Endodermal cell (in vitro differentiated cells): ENCODE measurements at regions not wholly inside any gene's neighbourhood (a gene's known extent, or its start where the extent isn't known, plus 50 kb on each side); places are given as distances from the start of the nearest gene placed in this dataset.
"Not testable (repeated sequence)": the region's sequence is repeated elsewhere in the genome, so short reads cannot be mapped to it uniquely, and the experiment has no call there.

ENCODE experiments used
- DNase-seq: peaks from one replicate; pipeline ENCODE4 v3.0.0-alpha.2; 2017
- H3K27ac ChIP-seq: 2 replicates; pipeline ENCODE4 v1.5.1; 2013; ENCODE audit warnings: mild to moderate bottlenecking, low read depth, low read length, moderate library complexity
- H3K27me3 ChIP-seq: 2 replicates; pipeline ENCODE4 v1.6.1; 2013; ENCODE audit warnings: mild to moderate bottlenecking, low read length, moderate library complexity; ENCODE audit not compliant: insufficient read depth, control insufficient read depth, poor library complexity, severe bottlenecking
- H3K36me3 ChIP-seq: 2 replicates; pipeline ENCODE4 v1.7.0; 2013; ENCODE audit warnings: mild to moderate bottlenecking, low read length, moderate library complexity; ENCODE audit not compliant: control insufficient read depth, insufficient read depth
- H3K4me1 ChIP-seq: one replicate; pipeline ENCODE4 v1.7.0; 2013; ENCODE audit warnings: low read length; ENCODE audit not compliant: control insufficient read depth, insufficient read depth
- H3K4me3 ChIP-seq: 2 replicates; pipeline ENCODE4 v1.5.1; 2013; ENCODE audit warnings: mild to moderate bottlenecking, low read length, moderate library complexity
- H3K9ac ChIP-seq: 2 replicates; pipeline ENCODE4 v1.6.1; 2013; ENCODE audit warnings: mild to moderate bottlenecking, low read length, moderate library complexity; ENCODE audit not compliant: poor library complexity, severe bottlenecking; ENCODE audit errors: extremely low read depth
- H3K9me3 ChIP-seq: 2 replicates; pipeline ENCODE4 v1.6.1; 2013; ENCODE audit warnings: mild to moderate bottlenecking, low read length, moderate library complexity; ENCODE audit not compliant: control insufficient read depth
- H3K27ac Mint-ChIP-seq: 2 replicates; pipeline ENCODE4 v1.8.0; 2020; ENCODE audit warnings: mixed read lengths
- H3K27me3 Mint-ChIP-seq: 2 replicates; pipeline ENCODE4 v1.8.0; 2021; ENCODE audit warnings: mild to moderate bottlenecking, mixed read lengths; ENCODE audit not compliant: insufficient read depth
- H3K36me3 Mint-ChIP-seq: 2 replicates; pipeline ENCODE4 v1.8.0; 2020; ENCODE audit warnings: low read depth, mixed read lengths
- H3K4me1 Mint-ChIP-seq: 2 replicates; pipeline ENCODE4 v1.8.0; 2020; ENCODE audit warnings: mixed read lengths
- H3K4me3 Mint-ChIP-seq: 2 replicates; pipeline ENCODE4 v1.8.0; 2020; ENCODE audit warnings: mild to moderate bottlenecking, moderate library complexity, mixed read lengths
- H3K9me3 Mint-ChIP-seq: 2 replicates; pipeline ENCODE4 v1.8.0; 2020; ENCODE audit warnings: mild to moderate bottlenecking, mixed read lengths
- WGBS, 2 experiments: methylation state at CpG; one replicate each; pipeline versions ENCODE4 v1.1.5 to v1.1.7; 2013; ENCODE audit warnings: missing lambda C conversion rate in 2 of 2, mixed read lengths in 1 of 2; ENCODE audit not compliant: insufficient coverage in 1 of 2, insufficient read length in 1 of 2; 5-methylcytosine and 5-hydroxymethylcytosine counted together
- TF ChIP-seq, protein P1 (sequence below): fragments of 200-600 bp; sonication (generic); conservative IDR thresholded peaks from 2 replicates; pipeline ENCODE4 v1.5.0; 2021; ENCODE audit warnings: antibody characterized with exemption, mild to moderate bottlenecking

DNA sequence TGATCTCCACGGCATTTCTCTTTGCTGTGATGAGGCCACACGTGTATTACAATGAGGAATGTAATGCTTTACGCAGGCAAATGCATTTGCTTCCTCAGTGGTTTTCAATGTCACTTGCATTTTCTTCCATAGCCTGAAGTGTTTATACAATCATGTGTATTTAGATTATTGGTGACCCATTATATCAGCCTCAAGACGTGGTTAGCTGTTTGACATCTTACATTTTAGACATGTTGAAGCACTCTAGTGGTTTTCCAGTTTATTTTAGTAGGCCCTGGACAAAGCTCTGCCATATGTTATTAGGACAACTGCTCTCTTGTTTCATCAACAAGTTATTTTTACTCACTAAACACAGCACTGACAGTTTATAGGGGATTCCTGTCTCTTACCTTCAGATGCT lies 200.4 kb downstream of the UTRN start:
- TF ChIP-seq, protein P1, sequence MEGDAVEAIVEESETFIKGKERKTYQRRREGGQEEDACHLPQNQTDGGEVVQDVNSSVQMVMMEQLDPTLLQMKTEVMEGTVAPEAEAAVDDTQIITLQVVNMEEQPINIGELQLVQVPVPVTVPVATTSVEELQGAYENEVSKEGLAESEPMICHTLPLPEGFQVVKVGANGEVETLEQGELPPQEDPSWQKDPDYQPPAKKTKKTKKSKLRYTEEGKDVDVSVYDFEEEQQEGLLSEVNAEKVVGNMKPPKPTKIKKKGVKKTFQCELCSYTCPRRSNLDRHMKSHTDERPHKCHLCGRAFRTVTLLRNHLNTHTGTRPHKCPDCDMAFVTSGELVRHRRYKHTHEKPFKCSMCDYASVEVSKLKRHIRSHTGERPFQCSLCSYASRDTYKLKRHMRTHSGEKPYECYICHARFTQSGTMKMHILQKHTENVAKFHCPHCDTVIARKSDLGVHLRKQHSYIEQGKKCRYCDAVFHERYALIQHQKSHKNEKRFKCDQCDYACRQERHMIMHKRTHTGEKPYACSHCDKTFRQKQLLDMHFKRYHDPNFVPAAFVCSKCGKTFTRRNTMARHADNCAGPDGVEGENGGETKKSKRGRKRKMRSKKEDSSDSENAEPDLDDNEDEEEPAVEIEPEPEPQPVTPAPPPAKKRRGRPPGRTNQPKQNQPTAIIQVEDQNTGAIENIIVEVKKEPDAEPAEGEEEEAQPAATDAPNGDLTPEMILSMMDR, result no peak
- H3K9ac ChIP-seq, result no peak overlapping the region
- no peak for DNase-seq
- H3K27ac ChIP-seq, result no peak overlapping the region
- Mint-ChIP-seq H3K36me3 (peaks cover 27% of the 10 kb centered on the region), H3K27me3 (no peaks in the 10 kb centered on the region), H3K9me3 (no peaks in the 10 kb centered on the region), H3K27ac (no peak overlapping the region), H3K4me1 (no peaks in the 10 kb centered on the region), H3K4me3 (no peak overlapping the region)
- peaks cover 69% of the 10 kb centered on the region for H3K36me3 ChIP-seq
- H3K27me3 ChIP-seq, result no peaks in the 10 kb centered on the region
- H3K9me3 ChIP-seq, result no peaks in the 10 kb centered on the region
- 96 to 97% methylated on average over 3 to 4 of the region's 4 CpGs for WGBS, 2 experiments
- H3K4me3 ChIP-seq, result no peak overlapping the region
- H3K4me1 ChIP-seq, result no peaks in the 10 kb centered on the region

DNA sequence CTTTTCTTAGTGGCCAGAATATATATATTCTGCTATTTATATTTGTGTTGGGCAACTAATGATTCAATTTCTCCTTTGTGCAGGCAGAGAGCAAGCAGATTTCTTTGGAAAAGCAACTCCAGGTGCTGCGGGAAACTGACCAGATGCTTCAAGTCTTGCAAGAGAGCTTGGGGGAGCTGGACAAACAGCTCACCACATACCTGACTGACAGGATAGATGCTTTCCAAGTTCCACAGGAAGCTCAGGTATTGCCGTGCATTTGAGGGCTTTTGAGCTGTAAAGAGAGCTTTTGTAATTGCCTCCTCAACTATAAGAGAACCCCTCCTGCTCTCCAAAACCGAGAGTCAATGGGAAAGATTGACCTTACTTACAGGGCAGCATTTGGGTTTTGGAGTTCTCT lies 203.5 kb downstream of the UTRN start:
- no peak overlapping the region for H3K4me3 ChIP-seq
- no peaks in the 10 kb centered on the region for H3K27me3 ChIP-seq
- H3K4me1 Mint-ChIP-seq, result no peaks in the 10 kb centered on the region
- peaks cover 51% of the 10 kb centered on the region for H3K36me3 Mint-ChIP-seq
- H3K4me1 ChIP-seq, result no peaks in the 10 kb centered on the region
- peaks cover 79% of the 10 kb centered on the region for H3K36me3 ChIP-seq
- H3K9me3 Mint-ChIP-seq, result no peaks in the 10 kb centered on the region
- H3K27ac ChIP-seq, result no peak overlapping the region
- 79 to 95% methylated on average over 2 to 3 of the region's 3 CpGs for WGBS, 2 experiments
- H3K4me3 Mint-ChIP-seq, result no peak overlapping the region
- H3K27me3 Mint-ChIP-seq, result no peaks in the 10 kb centered on the region
- H3K9ac ChIP-seq, result no peak overlapping the region
- no peak for DNase-seq
- TF ChIP-seq, protein P1, result no peak
- peaks cover 10% of the 10 kb centered on the region for H3K9me3 ChIP-seq
- H3K27ac Mint-ChIP-seq, result no peak overlapping the region

DNA sequence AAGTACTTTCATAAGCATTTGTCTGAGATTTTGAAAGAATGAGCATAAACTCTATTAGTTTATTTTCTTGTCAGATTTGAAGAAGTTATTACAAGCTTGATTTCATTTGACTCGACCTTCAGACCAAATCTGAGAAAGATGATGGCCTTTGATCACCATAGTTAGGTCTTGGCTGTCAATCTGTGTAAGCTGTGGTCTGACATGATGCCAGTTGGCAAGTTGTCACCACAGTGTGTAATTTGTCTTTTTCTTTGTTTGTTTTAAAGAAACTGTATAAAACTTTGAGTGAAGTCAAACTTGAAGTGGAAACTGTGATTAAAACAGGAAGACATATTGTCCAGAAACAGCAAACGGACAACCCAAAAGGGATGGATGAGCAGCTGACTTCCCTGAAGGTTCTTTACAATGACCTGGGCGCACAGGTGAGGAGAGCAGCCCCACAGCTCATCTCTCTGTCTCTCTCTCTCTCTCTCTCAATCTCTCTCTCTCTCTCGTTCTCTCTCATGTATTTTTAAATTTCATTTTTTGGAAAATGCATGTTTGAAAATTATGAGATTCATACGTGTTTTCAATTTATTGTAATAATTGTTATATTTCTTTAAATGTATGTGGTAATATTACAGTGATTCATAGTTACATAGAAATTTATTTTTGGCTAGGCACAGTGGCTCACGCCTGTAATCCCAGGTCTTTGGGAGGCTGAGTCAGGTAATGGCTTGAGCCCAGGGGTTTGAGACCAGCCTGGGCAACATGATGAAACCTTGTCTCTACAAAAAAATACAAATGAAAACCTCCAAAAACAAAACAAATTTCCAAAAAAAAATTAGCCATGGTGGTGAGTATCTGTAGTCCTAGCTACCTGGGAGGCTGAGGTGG lies 208.1 kb downstream of the UTRN start:
- no peaks in the 10 kb centered on the region for H3K27me3 ChIP-seq
- H3K4me1 Mint-ChIP-seq, result no peaks in the 10 kb centered on the region
- H3K27me3 Mint-ChIP-seq, result no peaks in the 10 kb centered on the region
- H3K27ac Mint-ChIP-seq, result no peak overlapping the region
- no peak overlapping the region for H3K9ac ChIP-seq
- TF ChIP-seq, protein P1, result no peak
- peaks cover 74% of the 10 kb centered on the region for H3K36me3 ChIP-seq
- no peak overlapping the region for H3K4me3 ChIP-seq
- H3K4me3 Mint-ChIP-seq, result no peak overlapping the region
- peaks cover 18% of the 10 kb centered on the region for H3K9me3 ChIP-seq
- H3K4me1 ChIP-seq, result no peaks in the 10 kb centered on the region
- no peaks in the 10 kb centered on the region for H3K9me3 Mint-ChIP-seq
- DNase-seq, result no peak
- H3K36me3 Mint-ChIP-seq, result peaks cover 62% of the 10 kb centered on the region
- 95% methylated on average over 2 to 4 of the region's 6 CpGs for WGBS, 2 experiments
- no peak overlapping the region for H3K27ac ChIP-seq

DNA sequence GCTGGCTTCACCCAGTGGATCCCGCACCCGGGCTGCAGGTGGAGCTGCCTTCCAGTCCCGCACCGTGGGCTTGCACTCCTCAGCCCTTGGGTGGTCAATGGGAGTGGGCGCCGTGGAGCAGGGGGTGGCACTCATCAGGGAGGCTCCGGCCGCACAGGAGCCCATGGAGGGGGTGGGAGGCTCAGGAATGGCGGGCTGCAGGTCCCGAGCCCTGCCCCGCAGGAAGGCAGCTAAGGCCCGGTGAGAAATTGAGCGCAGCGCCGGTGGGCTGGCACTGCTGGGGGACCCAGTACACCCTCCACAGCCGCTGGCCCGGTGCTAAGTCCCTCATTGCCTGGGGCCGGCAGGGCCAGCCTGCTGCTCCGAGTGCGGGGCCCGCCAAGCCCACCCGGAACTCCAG lies 209.9 kb downstream of the UTRN start:
- not testable (repeated sequence) for H3K4me3 Mint-ChIP-seq, H3K4me1 ChIP-seq, H3K27me3 Mint-ChIP-seq, H3K9ac ChIP-seq, H3K4me3 ChIP-seq, H3K27me3 ChIP-seq, H3K4me1 Mint-ChIP-seq, DNase-seq, H3K9me3 Mint-ChIP-seq, H3K27ac ChIP-seq, H3K27ac Mint-ChIP-seq
- peaks cover 75% of the 10 kb centered on the region for H3K36me3 Mint-ChIP-seq
- H3K9me3 ChIP-seq, result peaks cover 18% of the 10 kb centered on the region
- peaks cover 78% of the 10 kb centered on the region for H3K36me3 ChIP-seq
- 87 to 97% methylated on average over 6 to 22 of the region's 22 CpGs for WGBS, 2 experiments
